PFSK-1 (cell line): ENCODE measurements at regions not wholly inside any gene's neighbourhood (a gene's known extent, or its start where the extent isn't known, plus 50 kb on each side); places are given as distances from the start of the nearest gene placed in this dataset.

Experiments
- TAF1 ChIP-seq: IDR thresholded peaks from 2 replicates; pipeline ENCODE4 v1.6.1; 2012; ENCODE audit warnings: low read length, control low read depth, borderline replicate concordance; ENCODE audit not compliant: insufficient read depth
- TF ChIP-seq, protein P1 (sequence below), 2 experiments: IDR thresholded peaks; 2 replicates each; pipeline versions ENCODE4 v1.6.1 to v1.8.0; 2011 to 2012; ENCODE audit warnings: low read depth in 2 of 2, low read length in 2 of 2, control low read depth in 1 of 2, inconsistent platforms in 1 of 2, mild to moderate bottlenecking in 1 of 2, moderate library complexity in 1 of 2; ENCODE audit not compliant: insufficient read depth in 1 of 2

DNA sequence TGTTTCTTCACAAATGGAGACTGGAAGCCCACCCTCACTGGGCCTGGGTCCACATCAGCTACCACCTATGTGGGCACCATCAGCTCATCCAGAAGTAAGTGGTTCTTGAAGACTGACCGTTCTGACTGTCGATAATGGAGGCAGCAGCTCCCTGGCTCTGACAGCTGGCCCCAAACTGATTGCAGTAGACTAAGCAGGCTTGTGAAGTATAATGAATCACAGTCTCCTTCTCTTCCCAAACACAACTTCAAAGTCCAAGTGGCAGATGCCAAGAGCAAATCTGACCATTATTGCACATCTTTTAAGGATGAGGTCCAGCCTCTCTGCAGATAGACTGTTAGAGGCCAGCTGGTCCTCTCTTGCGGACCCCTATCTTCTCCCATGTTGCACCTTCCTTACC is 574.4 kb upstream of the KLF12 start:
- TF ChIP-seq, protein P1, sequence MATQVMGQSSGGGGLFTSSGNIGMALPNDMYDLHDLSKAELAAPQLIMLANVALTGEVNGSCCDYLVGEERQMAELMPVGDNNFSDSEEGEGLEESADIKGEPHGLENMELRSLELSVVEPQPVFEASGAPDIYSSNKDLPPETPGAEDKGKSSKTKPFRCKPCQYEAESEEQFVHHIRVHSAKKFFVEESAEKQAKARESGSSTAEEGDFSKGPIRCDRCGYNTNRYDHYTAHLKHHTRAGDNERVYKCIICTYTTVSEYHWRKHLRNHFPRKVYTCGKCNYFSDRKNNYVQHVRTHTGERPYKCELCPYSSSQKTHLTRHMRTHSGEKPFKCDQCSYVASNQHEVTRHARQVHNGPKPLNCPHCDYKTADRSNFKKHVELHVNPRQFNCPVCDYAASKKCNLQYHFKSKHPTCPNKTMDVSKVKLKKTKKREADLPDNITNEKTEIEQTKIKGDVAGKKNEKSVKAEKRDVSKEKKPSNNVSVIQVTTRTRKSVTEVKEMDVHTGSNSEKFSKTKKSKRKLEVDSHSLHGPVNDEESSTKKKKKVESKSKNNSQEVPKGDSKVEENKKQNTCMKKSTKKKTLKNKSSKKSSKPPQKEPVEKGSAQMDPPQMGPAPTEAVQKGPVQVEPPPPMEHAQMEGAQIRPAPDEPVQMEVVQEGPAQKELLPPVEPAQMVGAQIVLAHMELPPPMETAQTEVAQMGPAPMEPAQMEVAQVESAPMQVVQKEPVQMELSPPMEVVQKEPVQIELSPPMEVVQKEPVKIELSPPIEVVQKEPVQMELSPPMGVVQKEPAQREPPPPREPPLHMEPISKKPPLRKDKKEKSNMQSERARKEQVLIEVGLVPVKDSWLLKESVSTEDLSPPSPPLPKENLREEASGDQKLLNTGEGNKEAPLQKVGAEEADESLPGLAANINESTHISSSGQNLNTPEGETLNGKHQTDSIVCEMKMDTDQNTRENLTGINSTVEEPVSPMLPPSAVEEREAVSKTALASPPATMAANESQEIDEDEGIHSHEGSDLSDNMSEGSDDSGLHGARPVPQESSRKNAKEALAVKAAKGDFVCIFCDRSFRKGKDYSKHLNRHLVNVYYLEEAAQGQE (IDR thresholded peaks at IDR 0.05; ENCODE audit: insufficient read depth in 1 of 2, low read depth in 2 of 2, low read length in 2 of 2) = no peak
- TF ChIP-seq TAF1 = no peak
